Neural cell (in vitro differentiated cells): ENCODE measurements at regions not wholly inside any gene's neighbourhood (a gene's known extent, or its start where the extent isn't known, plus 50 kb on each side); places are given as distances from the start of the nearest gene placed in this dataset.

Experiments
- H2AFZ ChIP-seq: fragments of 200-600, 300-800 bp; sonication (generic), shearing (Covaris generic); 2 replicates; pipeline ENCODE4 v1.6.0; 2014; ENCODE audit warnings: low read depth, mild to moderate bottlenecking, antibody characterized with exemption, low read length, moderate library complexity
- H3F3A ChIP-seq: fragments of 200-600 bp; shearing (Covaris generic); 2 replicates; pipeline ENCODE4 v1.6.1; 2016; ENCODE audit warnings: mild to moderate bottlenecking, moderate library complexity, mixed read lengths, antibody characterized with exemption, low read length; ENCODE audit not compliant: insufficient read depth, poor library complexity, severe bottlenecking
- H3K27ac ChIP-seq: fragments of 200-600, 300-800 bp; sonication (generic), shearing (Covaris generic); 2 replicates; pipeline ENCODE4 v1.5.1; 2014; ENCODE audit warnings: mild to moderate bottlenecking, low read length, moderate library complexity
- H3K27me3 ChIP-seq: fragments of 300-800, 200-600 bp; sonication (generic), shearing (Covaris generic); 2 replicates; pipeline ENCODE4 v1.6.0; 2014; ENCODE audit warnings: mild to moderate bottlenecking, low read depth, low read length, moderate library complexity; ENCODE audit not compliant: insufficient read depth
- H3K36me3 ChIP-seq: fragments of 300-800, 200-600 bp; sonication (generic), shearing (Covaris generic); 2 replicates; pipeline ENCODE4 v1.5.1; 2014; ENCODE audit warnings: mild to moderate bottlenecking, antibody characterized with exemption, low read length, moderate library complexity; ENCODE audit not compliant: insufficient read depth
- H3K4me2 ChIP-seq: fragments of 300-800, 200-600 bp; sonication (generic), shearing (Covaris generic); 2 replicates; pipeline ENCODE4 v1.6.0; 2014; ENCODE audit warnings: mild to moderate bottlenecking, low read length
- H3K4me3 ChIP-seq: fragments of 300-800, 200-600 bp; sonication (generic), shearing (Covaris generic); 2 replicates; pipeline ENCODE4 v1.5.1; 2014; ENCODE audit warnings: mild to moderate bottlenecking, low read length, moderate library complexity
- H3K79me2 ChIP-seq: fragments of 200-600 bp; shearing (Covaris generic); replicated peaks from 2 replicates; pipeline ENCODE4 v1.6.0; 2014; ENCODE audit warnings: mild to moderate bottlenecking, low read length, moderate library complexity; ENCODE audit not compliant: insufficient read depth
- H3K9ac ChIP-seq: fragments of 300-800, 200-600 bp; sonication (generic), shearing (Covaris generic); 2 replicates; pipeline ENCODE4 v1.6.1; 2016; ENCODE audit warnings: mild to moderate bottlenecking, low read length, mixed read lengths
- H3K9me2 ChIP-seq: fragments of 200-600 bp; shearing (Covaris generic); 2 replicates; pipeline ENCODE4 v1.6.1; 2016; ENCODE audit warnings: mild to moderate bottlenecking, low read length, mixed read lengths; ENCODE audit not compliant: insufficient read depth
- H3K9me3 ChIP-seq: fragments of 200-600, 300-800 bp; sonication (generic), shearing (Covaris generic); 2 replicates; pipeline ENCODE4 v1.6.1; 2016; ENCODE audit warnings: mild to moderate bottlenecking, mixed run types, low read length, moderate library complexity, mixed read lengths
- H4K20me1 ChIP-seq: fragments of 200-600 bp; shearing (Covaris generic); 2 replicates; pipeline ENCODE4 v1.6.1; 2016; ENCODE audit warnings: mild to moderate bottlenecking, mixed run types; ENCODE audit not compliant: insufficient read depth
- EP300 ChIP-seq: fragments of 450-650 bp; conservative IDR thresholded peaks from 2 replicates; pipeline ENCODE4 v1.6.1; 2014; ENCODE audit warnings: antibody characterized with exemption, mild to moderate bottlenecking, moderate library complexity; ENCODE audit not compliant: poor library complexity, severe bottlenecking
- EZH2 ChIP-seq: fragments of 200-600, 300-800 bp; shearing (Covaris generic), sonication (generic); IDR thresholded peaks from 2 replicates; pipeline ENCODE4 v1.6.1; 2014; ENCODE audit warnings: antibody characterized with exemption, low read length, borderline replicate concordance, mild to moderate bottlenecking; ENCODE audit not compliant: insufficient read depth, poor library complexity, severe bottlenecking
- MXI1 ChIP-seq: fragments of 450-650 bp; conservative IDR thresholded peaks from 2 replicates; pipeline ENCODE4 v1.6.1; 2014; ENCODE audit warnings: antibody characterized with exemption, mild to moderate bottlenecking; ENCODE audit not compliant: poor library complexity, severe bottlenecking
- POLR2AphosphoS5 ChIP-seq: IDR thresholded peaks from 2 replicates; pipeline ENCODE4 v1.6.1; 2012
- RAD21 ChIP-seq: fragments of 450-650 bp; conservative IDR thresholded peaks from 2 replicates; pipeline ENCODE4 v1.6.1; 2014; ENCODE audit warnings: antibody characterized with exemption, mild to moderate bottlenecking, moderate library complexity
- SMC3 ChIP-seq: fragments of 450-650 bp; conservative IDR thresholded peaks from 2 replicates; pipeline ENCODE4 v1.6.1; 2014; ENCODE audit warnings: antibody characterized with exemption, mild to moderate bottlenecking, moderate library complexity; ENCODE audit not compliant: poor library complexity
- TAF1 ChIP-seq: IDR thresholded peaks from 2 replicates; pipeline ENCODE4 v1.6.1; 2012; ENCODE audit warnings: low read depth
- TF ChIP-seq, protein P1 (sequence below): fragments of 450-650 bp; IDR thresholded peaks from 2 replicates; pipeline ENCODE4 v1.5.1; 2014; ENCODE audit warnings: antibody characterized with exemption, mild to moderate bottlenecking, moderate library complexity; ENCODE audit not compliant: poor library complexity, severe bottlenecking
- TF ChIP-seq, protein P2 (sequence below): IDR thresholded peaks from 2 replicates; pipeline ENCODE4 v1.6.1; 2012; ENCODE audit warnings: borderline replicate concordance

DNA sequence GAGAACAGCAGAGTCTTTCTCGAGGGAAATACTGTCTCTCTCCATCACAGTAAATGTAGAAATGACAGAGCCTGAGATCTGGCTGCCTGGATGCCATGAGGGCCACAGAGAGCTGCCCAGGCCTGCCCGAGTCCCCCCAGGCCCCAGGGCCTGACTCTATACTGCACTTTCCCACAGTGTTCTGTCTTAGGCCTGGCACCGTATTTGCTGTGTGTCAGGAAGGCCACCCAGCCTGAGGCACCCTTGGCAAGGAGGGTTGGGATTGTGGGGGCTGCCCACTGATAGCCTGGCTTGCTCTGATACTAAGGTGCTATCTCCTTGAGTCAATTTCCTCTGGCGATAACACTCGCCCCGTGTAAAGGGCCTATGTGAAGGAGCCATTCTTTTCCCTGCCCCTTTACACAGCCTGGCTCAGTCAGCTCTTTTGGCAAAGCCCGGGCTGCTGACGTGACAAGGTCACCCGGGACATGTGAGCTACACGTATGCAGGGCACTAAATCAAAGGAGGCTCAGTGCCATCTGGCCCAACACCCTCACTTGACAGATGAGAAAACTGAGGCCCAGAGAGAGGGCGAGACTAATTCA, 630.1 kb upstream of the KLF4 start:
- Histone ChIP-seq H4K20me1 (no peaks in the 10 kb centered on the region), H3K36me3 (no peaks in the 10 kb centered on the region), H3K9me3 (no peaks in the 10 kb centered on the region), H3K9me2 (no peaks in the 10 kb centered on the region), H3K27ac (no peak overlapping the region), H3K4me3 (no peak overlapping the region), H3F3A (no peaks in the 10 kb centered on the region), H3K27me3 (no peaks in the 10 kb centered on the region), H3K9ac (no peak overlapping the region), H3K4me2 (no peak overlapping the region), H2AFZ (no peak overlapping the region), H3K79me2 (no peaks in the 10 kb centered on the region)
- TF ChIP-seq SMC3 (no peak), TAF1 (no peak), EP300 (no peak), POLR2AphosphoS5 (no peak), EZH2 (no peak), MXI1 (no peak), RAD21 (no peak)
- TF ChIP-seq, protein P1, sequence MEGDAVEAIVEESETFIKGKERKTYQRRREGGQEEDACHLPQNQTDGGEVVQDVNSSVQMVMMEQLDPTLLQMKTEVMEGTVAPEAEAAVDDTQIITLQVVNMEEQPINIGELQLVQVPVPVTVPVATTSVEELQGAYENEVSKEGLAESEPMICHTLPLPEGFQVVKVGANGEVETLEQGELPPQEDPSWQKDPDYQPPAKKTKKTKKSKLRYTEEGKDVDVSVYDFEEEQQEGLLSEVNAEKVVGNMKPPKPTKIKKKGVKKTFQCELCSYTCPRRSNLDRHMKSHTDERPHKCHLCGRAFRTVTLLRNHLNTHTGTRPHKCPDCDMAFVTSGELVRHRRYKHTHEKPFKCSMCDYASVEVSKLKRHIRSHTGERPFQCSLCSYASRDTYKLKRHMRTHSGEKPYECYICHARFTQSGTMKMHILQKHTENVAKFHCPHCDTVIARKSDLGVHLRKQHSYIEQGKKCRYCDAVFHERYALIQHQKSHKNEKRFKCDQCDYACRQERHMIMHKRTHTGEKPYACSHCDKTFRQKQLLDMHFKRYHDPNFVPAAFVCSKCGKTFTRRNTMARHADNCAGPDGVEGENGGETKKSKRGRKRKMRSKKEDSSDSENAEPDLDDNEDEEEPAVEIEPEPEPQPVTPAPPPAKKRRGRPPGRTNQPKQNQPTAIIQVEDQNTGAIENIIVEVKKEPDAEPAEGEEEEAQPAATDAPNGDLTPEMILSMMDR, result no peak
- TF ChIP-seq, protein P2, sequence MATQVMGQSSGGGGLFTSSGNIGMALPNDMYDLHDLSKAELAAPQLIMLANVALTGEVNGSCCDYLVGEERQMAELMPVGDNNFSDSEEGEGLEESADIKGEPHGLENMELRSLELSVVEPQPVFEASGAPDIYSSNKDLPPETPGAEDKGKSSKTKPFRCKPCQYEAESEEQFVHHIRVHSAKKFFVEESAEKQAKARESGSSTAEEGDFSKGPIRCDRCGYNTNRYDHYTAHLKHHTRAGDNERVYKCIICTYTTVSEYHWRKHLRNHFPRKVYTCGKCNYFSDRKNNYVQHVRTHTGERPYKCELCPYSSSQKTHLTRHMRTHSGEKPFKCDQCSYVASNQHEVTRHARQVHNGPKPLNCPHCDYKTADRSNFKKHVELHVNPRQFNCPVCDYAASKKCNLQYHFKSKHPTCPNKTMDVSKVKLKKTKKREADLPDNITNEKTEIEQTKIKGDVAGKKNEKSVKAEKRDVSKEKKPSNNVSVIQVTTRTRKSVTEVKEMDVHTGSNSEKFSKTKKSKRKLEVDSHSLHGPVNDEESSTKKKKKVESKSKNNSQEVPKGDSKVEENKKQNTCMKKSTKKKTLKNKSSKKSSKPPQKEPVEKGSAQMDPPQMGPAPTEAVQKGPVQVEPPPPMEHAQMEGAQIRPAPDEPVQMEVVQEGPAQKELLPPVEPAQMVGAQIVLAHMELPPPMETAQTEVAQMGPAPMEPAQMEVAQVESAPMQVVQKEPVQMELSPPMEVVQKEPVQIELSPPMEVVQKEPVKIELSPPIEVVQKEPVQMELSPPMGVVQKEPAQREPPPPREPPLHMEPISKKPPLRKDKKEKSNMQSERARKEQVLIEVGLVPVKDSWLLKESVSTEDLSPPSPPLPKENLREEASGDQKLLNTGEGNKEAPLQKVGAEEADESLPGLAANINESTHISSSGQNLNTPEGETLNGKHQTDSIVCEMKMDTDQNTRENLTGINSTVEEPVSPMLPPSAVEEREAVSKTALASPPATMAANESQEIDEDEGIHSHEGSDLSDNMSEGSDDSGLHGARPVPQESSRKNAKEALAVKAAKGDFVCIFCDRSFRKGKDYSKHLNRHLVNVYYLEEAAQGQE, result no peak

DNA sequence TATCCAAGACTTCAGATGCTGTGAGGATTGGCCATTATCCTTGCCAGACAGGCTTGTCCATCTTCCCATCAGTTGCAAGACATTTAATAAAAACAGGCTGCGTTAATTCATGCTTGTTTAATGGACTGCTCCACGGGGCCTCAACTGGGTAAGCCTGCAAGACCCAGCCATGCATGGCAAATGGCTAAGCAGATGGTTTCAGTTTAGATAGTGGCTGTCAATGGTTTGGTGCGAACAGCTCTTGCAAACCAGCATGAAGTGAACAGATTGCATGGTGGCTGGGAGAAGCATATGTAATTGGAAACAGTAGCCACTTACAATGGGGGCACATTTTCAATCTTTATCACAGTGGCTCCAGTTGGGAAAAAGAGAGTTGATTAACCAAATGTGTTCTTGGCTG, 628.2 kb upstream of the KLF4 start:
- no peaks in the 10 kb centered on the region for H3K79me2 ChIP-seq
- TF ChIP-seq TAF1 (no peak), MXI1 (no peak), EP300 (no peak), POLR2AphosphoS5 (no peak), RAD21 (no peak), SMC3 (no peak), EZH2 (no peak)
- TF ChIP-seq, protein P2, result no peak
- TF ChIP-seq, protein P1, result no peak
- no peaks in the 10 kb centered on the region for H3K9me2 ChIP-seq
- H2AFZ ChIP-seq, result no peak overlapping the region
- H3F3A ChIP-seq, result no peaks in the 10 kb centered on the region
- no peak overlapping the region for H3K27ac ChIP-seq
- no peaks in the 10 kb centered on the region for H3K36me3 ChIP-seq
- no peaks in the 10 kb centered on the region for H3K27me3 ChIP-seq
- no peaks in the 10 kb centered on the region for H4K20me1 ChIP-seq
- no peaks in the 10 kb centered on the region for H3K9me3 ChIP-seq
- H3K4me3 ChIP-seq, result no peak overlapping the region
- H3K4me2 ChIP-seq, result no peak overlapping the region
- no peak overlapping the region for H3K9ac ChIP-seq
